Endothelial cell of umbilical vein (primary cell): ENCODE measurements at regions not wholly inside any gene's neighbourhood (a gene's known extent, or its start where the extent isn't known, plus 50 kb on each side); places are given as distances from the start of the nearest gene placed in this dataset.

Experiments used
- BruUV-seq: library from RNA; stranded (reverse); fragments of 400-500 nt; replicated peaks from 2 replicates; lab custom pipeline; 2021; lab: Mats Ljungman, UMichigan
- CTCF ChIA-PET: fragments of 300-600, 350-600 bp; sonication (Branson Sonifier 250); formaldehyde crosslinking; loops from one replicate; lab custom pipeline; 2021; ENCODE audit warnings: antibody characterized with exemption, inconsistent platforms; lab: Charles Lee
- POLR2A ChIA-PET: fragments of 300-600, 350-600 bp; sonication (Branson Sonifier 250); formaldehyde crosslinking; loops from one replicate; lab custom pipeline; 2021; ENCODE audit warnings: antibody characterized with exemption, inconsistent platforms; lab: Charles Lee
- DNase-seq: peaks from one replicate; pipeline ENCODE4 v3.0.0-alpha.2; 2011; ENCODE audit warnings: low read depth, low spot score
- FAIRE-seq: peaks from 2 replicates; lab custom pipeline; 2011; peaks lifted over from hg19 to GRCh38; lab: Jason Lieb, UNC
- H2AFZ ChIP-seq: 2 replicates; pipeline ENCODE4 v1.6.0; 2012; ENCODE audit warnings: low read depth, low read length, control low read depth, inconsistent platforms
- H3K27ac ChIP-seq: 2 replicates; pipeline ENCODE4 v1.5.1; 2011; ENCODE audit warnings: low read depth, mild to moderate bottlenecking, control low read depth, low read length, moderate library complexity; ENCODE audit not compliant: insufficient read depth
- H3K27me3 ChIP-seq, 2 experiments: 2 replicates each; pipeline versions ENCODE4 v1.6.0 to v1.6.1; 2011; ENCODE audit warnings: low read length in 2 of 2, mixed read lengths in 1 of 2; ENCODE audit not compliant: control insufficient read depth in 2 of 2, insufficient read depth in 2 of 2
- H3K36me3 ChIP-seq, 2 experiments: 2 replicates in 1 of 2; 3 replicates in 1 of 2; pipeline ENCODE4 v1.5.1; 2011; ENCODE audit warnings: low read length in 2 of 2, mild to moderate bottlenecking in 1 of 2, moderate library complexity in 1 of 2; ENCODE audit not compliant: control insufficient read depth in 2 of 2, insufficient read depth in 2 of 2; ENCODE audit errors: extremely low read depth in 1 of 2
- H3K4me1 ChIP-seq: 3 replicates; pipeline ENCODE4 v1.5.1; 2011; ENCODE audit warnings: mild to moderate bottlenecking, low read length; ENCODE audit not compliant: control insufficient read depth, insufficient read depth; ENCODE audit errors: extremely low read depth
- H3K4me2 ChIP-seq: 2 replicates; pipeline ENCODE4 v1.6.1; 2011; ENCODE audit warnings: low read length, control low read depth, mixed read lengths; ENCODE audit not compliant: insufficient read depth
- H3K4me3 ChIP-seq, 3 experiments: fragments of 200-600 bp in 1 of 3; sonication (generic), shearing (Covaris generic) in 1 of 3; replicated peaks in 1 of 3; 2 replicates each; pipeline ENCODE4 v1.5.1; 2011 to 2016; ENCODE audit warnings: control low read depth in 3 of 3, low read length in 3 of 3, mild to moderate bottlenecking in 2 of 3, inconsistent platforms in 1 of 3, low read depth in 1 of 3, moderate library complexity in 1 of 3; ENCODE audit not compliant: insufficient read depth in 1 of 3
- H3K79me2 ChIP-seq: 2 replicates; pipeline ENCODE4 v1.6.0; 2012; ENCODE audit warnings: low read length, inconsistent platforms; ENCODE audit not compliant: control insufficient read depth, insufficient read depth
- H3K9ac ChIP-seq: replicated peaks from 2 replicates; pipeline ENCODE3; 2011; ENCODE audit warnings: low read length, control low read depth; ENCODE audit not compliant: insufficient read depth; ENCODE audit errors: extremely low read depth
- H3K9me1 ChIP-seq: replicated peaks from 3 replicates; pipeline ENCODE4 v1.6.0; 2011; ENCODE audit warnings: mild to moderate bottlenecking, low read length; ENCODE audit not compliant: control insufficient read depth, insufficient read depth; ENCODE audit errors: extremely low read depth
- H3K9me3 ChIP-seq: replicated peaks from 2 replicates; pipeline ENCODE4 v1.5.1; 2012; ENCODE audit warnings: low read length, inconsistent platforms; ENCODE audit not compliant: control insufficient read depth, insufficient read depth
- H4K20me1 ChIP-seq: replicated peaks from 2 replicates; pipeline ENCODE3; 2011; ENCODE audit warnings: mild to moderate bottlenecking, low read length; ENCODE audit not compliant: control insufficient read depth, insufficient read depth; ENCODE audit errors: extremely low read depth
- CTCF ChIP-seq, 2 donors: IDR thresholded peaks; 1 replicate in 1 of 2; 2 replicates in 1 of 2; pipeline ENCODE4 v1.5.1; 2011; ENCODE audit warnings: low read length in 2 of 2, mild to moderate bottlenecking in 2 of 2, moderate library complexity in 2 of 2, control low read depth in 1 of 2, inconsistent platforms in 1 of 2, low read depth in 1 of 2; ENCODE audit not compliant: insufficient read depth in 1 of 2; ENCODE audit errors: extremely low read depth in 1 of 2
- EZH2 ChIP-seq: IDR thresholded peaks from 2 replicates; pipeline ENCODE4 v1.6.1; 2012; ENCODE audit warnings: borderline replicate concordance, low read depth, mild to moderate bottlenecking, moderate library complexity, low read length, inconsistent platforms; ENCODE audit not compliant: severe bottlenecking
- FOS ChIP-seq: IDR thresholded peaks from 2 replicates; pipeline ENCODE4 v1.6.1; 2011; ENCODE audit warnings: mild to moderate bottlenecking, low read length, moderate library complexity, borderline replicate concordance; ENCODE audit not compliant: insufficient read depth
- GATA2 ChIP-seq: IDR thresholded peaks from 2 replicates; pipeline ENCODE4 v1.7.0; 2011; ENCODE audit warnings: low read depth, mild to moderate bottlenecking, moderate library complexity, mixed read lengths, low read length; ENCODE audit not compliant: insufficient read length, insufficient read depth
- JUN ChIP-seq: IDR thresholded peaks from 2 replicates; pipeline ENCODE4 v1.6.1; 2011; ENCODE audit warnings: borderline replicate concordance, low read depth; ENCODE audit not compliant: insufficient read length, insufficient read depth
- MYC ChIP-seq: IDR thresholded peaks from one replicate; pipeline ENCODE4 v1.6.1; 2011; ENCODE audit warnings: mild to moderate bottlenecking, low read depth, low read length
- POLR2A ChIP-seq: IDR thresholded peaks from 2 replicates; pipeline ENCODE4 v1.6.1; 2012; ENCODE audit warnings: low read depth, mild to moderate bottlenecking, control low read depth, low read length
- POLR2AphosphoS5 ChIP-seq: IDR thresholded peaks from 2 replicates; pipeline ENCODE4 v1.6.1; 2012; ENCODE audit warnings: low read depth, mild to moderate bottlenecking, control low read depth, low read length, moderate library complexity; ENCODE audit not compliant: insufficient read depth
- dilution Hi-C: fragments of 300-500 bp; cut with MboI; formaldehyde crosslinking; loops from one replicate; pipeline ENCODE4 v1.15.0; 2019; ENCODE audit warnings: low sequenced_read_pairs; ENCODE audit not compliant: extremely low pct_ligation_motif_present
- intact Hi-C: fragments of 100-400 bp; cut with micrococcal nuclease; formaldehyde crosslinking; loops from one replicate; pipeline ENCODE4 v1.10.0; 2022
- TF ChIP-seq, protein P1 (sequence below): IDR thresholded peaks from 2 replicates; pipeline ENCODE4 v1.6.1; 2011; ENCODE audit not compliant: insufficient read depth, insufficient read length

DNA sequence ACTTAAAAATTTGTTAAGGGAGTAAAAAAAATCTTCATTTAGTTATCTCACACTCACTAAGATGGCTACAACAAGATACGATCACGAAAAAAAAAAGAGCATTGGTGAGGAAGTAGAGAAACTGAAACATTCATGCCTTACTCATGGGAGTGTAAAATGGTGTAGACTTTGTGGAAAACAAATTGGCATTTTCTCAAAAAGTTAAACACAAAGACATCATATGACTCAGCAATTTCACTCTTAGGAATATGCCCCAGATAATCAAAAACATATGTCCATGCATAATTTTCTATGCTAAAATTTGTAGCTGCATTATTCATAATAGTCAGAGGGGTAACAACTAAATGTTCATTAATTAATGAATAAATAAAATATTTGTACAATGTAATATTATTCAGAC, 120.9 kb upstream of the IRAK1BP1 start:
- no TSS peak for BruUV-seq
- TF ChIP-seq JUN (no peak), POLR2AphosphoS5 (no peak), EZH2 (no peak), GATA2 (no peak), FOS (no peak), MYC (no peak), CTCF (IDR thresholded peaks at IDR 0.05; ENCODE audit: extremely low read depth in 1 of 2, insufficient read depth in 1 of 2, low read depth in 1 of 2, low read length in 2 of 2) (no peak), POLR2A (no peak)
- TF ChIP-seq, protein P1, sequence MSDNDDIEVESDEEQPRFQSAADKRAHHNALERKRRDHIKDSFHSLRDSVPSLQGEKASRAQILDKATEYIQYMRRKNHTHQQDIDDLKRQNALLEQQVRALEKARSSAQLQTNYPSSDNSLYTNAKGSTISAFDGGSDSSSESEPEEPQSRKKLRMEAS, result no peak
- no peak for FAIRE-seq
- Histone ChIP-seq H3K27me3 (no peaks in the 10 kb centered on the region), H3K36me3 (no peaks in the 10 kb centered on the region), H3K9me3 (no peaks in the 10 kb centered on the region), H3K4me3 (no peak overlapping the region), H4K20me1 (no peaks in the 10 kb centered on the region), H2AFZ (no peak overlapping the region), H3K9me1 (no peaks in the 10 kb centered on the region), H3K4me2 (no peak overlapping the region), H3K79me2 (no peaks in the 10 kb centered on the region), H3K27ac (no peak overlapping the region), H3K4me1 (no peaks in the 10 kb centered on the region), H3K9ac (no peak overlapping the region)
- ChIA-PET CTCF (no interaction called here), POLR2A (no interaction called here)
- intact Hi-C loops (no loop called here), dilution Hi-C loops (no loop called here)
- DNase-seq, result no peak
